ENCODE measurements at regions not wholly inside any gene's neighbourhood (a gene's known extent, or its start where the extent isn't known, plus 50 kb on each side); places are given as distances from the start of the nearest gene placed in this dataset.

- TF ChIP-seq CTCF (IDR thresholded peaks at IDR 0.05) (no peak), POLR2A (IDR thresholded peaks at IDR 0.05) (no peak), POLR2AphosphoS5 (IDR thresholded peaks at IDR 0.05) (no peak), EP300 (IDR thresholded peaks at IDR 0.05) (no peak)
Observed at GRCh38 chr2:204257781-204258180, 287.5 kb upstream of the PARD3B start.

Measured in stomach (tissue), 4 donors.